GM12878 (cell line): ENCODE measurements at regions not wholly inside any gene's neighbourhood (a gene's known extent, or its start where the extent isn't known, plus 50 kb on each side); places are given as distances from the start of the nearest gene placed in this dataset.

Source experiments
- CTCF ChIP-seq, 3 experiments: IDR thresholded peaks in 2 of 3; conservative IDR thresholded peaks in 1 of 3; 2 replicates each; pipeline ENCODE4 v1.5.1; 2011; ENCODE audit warnings: low read depth in 3 of 3, low read length in 3 of 3, mild to moderate bottlenecking in 3 of 3, control low read depth in 2 of 3, moderate library complexity in 2 of 3, inconsistent platforms in 1 of 3, mixed read lengths in 1 of 3; ENCODE audit not compliant: control insufficient read depth in 2 of 3, insufficient read depth in 1 of 3; ENCODE audit errors: extremely low read depth in 1 of 3
- ETV6 ChIP-seq, 2 experiments: fragments of 450-650 bp in 1 of 2; IDR thresholded peaks in 1 of 2; conservative IDR thresholded peaks in 1 of 2; 2 replicates each; pipeline ENCODE4 v1.6.1; 2014; ENCODE audit warnings: antibody characterized with exemption in 1 of 2, borderline replicate concordance in 1 of 2, low read depth in 1 of 2, mild to moderate bottlenecking in 1 of 2, moderate library complexity in 1 of 2
- FOS ChIP-seq: IDR thresholded peaks from 3 replicates; pipeline ENCODE4 v1.6.1; 2011; ENCODE audit warnings: borderline replicate concordance; ENCODE audit not compliant: insufficient read length; ENCODE audit errors: extremely low read depth
- HDAC2 ChIP-seq: fragments of 200-600 bp; sonication (generic); IDR thresholded peaks from 2 replicates; pipeline ENCODE4 v1.6.1; 2017
- JUND ChIP-seq: IDR thresholded peaks from 2 replicates; pipeline ENCODE4 v1.6.1; 2012; ENCODE audit warnings: low read depth, mild to moderate bottlenecking, low read length, improper control_type of control experiment, moderate library complexity
- MEF2A ChIP-seq: IDR thresholded peaks from 2 replicates; pipeline ENCODE4 v1.6.1; 2011; ENCODE audit warnings: low read depth, mild to moderate bottlenecking, low read length, moderate library complexity; ENCODE audit not compliant: insufficient read depth
- NRF1 ChIP-seq: conservative IDR thresholded peaks from 2 replicates; pipeline ENCODE4 v1.6.1; 2011; ENCODE audit warnings: mild to moderate bottlenecking, low read depth, low read length, improper control_type of control experiment
- PRDM15 ChIP-seq: fragments of 450-650 bp; formaldehyde crosslinking; IDR thresholded peaks from 2 replicates; pipeline ENCODE4 v1.4.0; 2020; ENCODE audit warnings: mild to moderate bottlenecking, moderate library complexity
- SIN3A ChIP-seq: IDR thresholded peaks from 2 replicates; pipeline ENCODE4 v1.6.1; 2012; ENCODE audit warnings: low read depth, low read length, improper control_type of control experiment
- SIX5 ChIP-seq: IDR thresholded peaks from 2 replicates; pipeline ENCODE4 v1.6.1; 2011; ENCODE audit warnings: mild to moderate bottlenecking, low read depth, low read length, moderate library complexity; ENCODE audit not compliant: severe bottlenecking
- SP1 ChIP-seq: IDR thresholded peaks from one replicate; pipeline ENCODE4 v1.6.1; 2011; ENCODE audit warnings: low read depth, low read length
- TARDBP ChIP-seq: IDR thresholded peaks from 2 replicates; pipeline ENCODE4 v1.6.1; 2016; ENCODE audit warnings: borderline replicate concordance
- TBL1XR1 ChIP-seq: IDR thresholded peaks from 2 replicates; pipeline ENCODE4 v1.6.1; 2012; ENCODE audit warnings: low read depth, low read length, improper control_type of control experiment
- USF1 ChIP-seq: IDR thresholded peaks from 2 replicates; pipeline ENCODE4 v1.6.1; 2011; ENCODE audit warnings: borderline replicate concordance, low read depth, mild to moderate bottlenecking, moderate library complexity, mixed read lengths, low read length; ENCODE audit not compliant: insufficient read depth; ENCODE audit errors: extremely low read length

- TF ChIP-seq SP1 (no peak), CTCF (IDR thresholded peaks at IDR 0.05 in 2 of 3, conservative IDR thresholded peaks at IDR 0.05 in 1 of 3; ENCODE audit: control insufficient read depth in 2 of 3, extremely low read depth in 1 of 3, insufficient read depth in 1 of 3, low read depth in 3 of 3, low read length in 3 of 3) (no peak), JUND (no peak), HDAC2 (no peak), TBL1XR1 (no peak), MEF2A (no peak), PRDM15 (CRISPR knock-in tag) (no peak), SIX5 (no peak), ETV6 (conservative IDR thresholded peaks at IDR 0.05 in 1 of 2, IDR thresholded peaks at IDR 0.05 in 1 of 2; ENCODE audit: borderline replicate concordance in 1 of 2, low read depth in 1 of 2) (no peak), NRF1 (no peak), SIN3A (no peak), USF1 (no peak), FOS (no peak), TARDBP (no peak)
Observed at GRCh38 chr5:33317271-33317670, 123.5 kb upstream of the TARS1 start.
